GM23338 (cell line): ENCODE measurements at regions not wholly inside any gene's neighbourhood (a gene's known extent, or its start where the extent isn't known, plus 50 kb on each side); places are given as distances from the start of the nearest gene placed in this dataset.

ENCODE experiments used
- ATAC-seq: fragments of 200-7000 bp; cut with Tn5 transposase; 3 replicates; pipeline ENCODE4 v1.9.1; 2020
- DNase-seq: peaks from one replicate; pipeline ENCODE4 v3.0.0-alpha.2; 2015; ENCODE audit warnings: low spot score
- H2AFZ ChIP-seq: fragments of 200-600 bp; sonication (generic); 2 replicates; pipeline ENCODE4 v1.8.0; 2016; ENCODE audit warnings: antibody characterized with exemption, mild to moderate bottlenecking, moderate library complexity
- H3F3A ChIP-seq: fragments of 200-600 bp; sonication (generic); replicated peaks from 2 replicates; pipeline ENCODE4 v1.8.0; 2017; ENCODE audit warnings: antibody characterized with exemption, mixed run types, low read depth
- H3K27ac ChIP-seq: fragments of 200-600 bp; sonication (generic); 2 replicates; pipeline ENCODE4 v1.6.1; 2016; ENCODE audit warnings: low read depth
- H3K27me3 ChIP-seq: fragments of 200-600 bp; sonication (generic); 2 replicates; pipeline ENCODE4 v1.8.0; 2016; ENCODE audit warnings: mild to moderate bottlenecking, mixed run types, moderate library complexity; ENCODE audit not compliant: insufficient read depth
- H3K36me3 ChIP-seq: fragments of 200-600 bp; sonication (generic); 2 replicates; pipeline ENCODE4 v1.8.0; 2016; ENCODE audit warnings: mild to moderate bottlenecking; ENCODE audit not compliant: insufficient read depth
- H3K4me1 ChIP-seq: fragments of 200-600 bp; sonication (generic); 2 replicates; pipeline ENCODE4 v1.8.0; 2016; ENCODE audit warnings: mild to moderate bottlenecking, moderate library complexity; ENCODE audit not compliant: insufficient read depth
- H3K4me2 ChIP-seq: fragments of 200-600 bp; sonication (generic); 2 replicates; pipeline ENCODE4 v1.7.1; 2017; ENCODE audit warnings: mixed run types
- H3K4me3 ChIP-seq: fragments of 200-600 bp; sonication (generic); 2 replicates; pipeline ENCODE4 v1.6.1; 2016; ENCODE audit warnings: mixed run types
- H3K79me2 ChIP-seq: fragments of 200-600 bp; sonication (generic); replicated peaks from 2 replicates; pipeline ENCODE4 v1.8.0; 2017; ENCODE audit warnings: mild to moderate bottlenecking; ENCODE audit not compliant: insufficient read depth
- H3K9me2 ChIP-seq: fragments of 200-600 bp; sonication (generic); 2 replicates; pipeline ENCODE4 v1.8.0; 2017; ENCODE audit not compliant: insufficient read depth
- H4K20me1 ChIP-seq: fragments of 200-600 bp; sonication (generic); replicated peaks from 2 replicates; pipeline ENCODE4 v1.8.0; 2017; ENCODE audit warnings: mild to moderate bottlenecking; ENCODE audit not compliant: insufficient read depth
- H3K27ac Mint-ChIP-seq: 2 replicates; pipeline ENCODE4 v1.8.0; 2020; ENCODE audit warnings: inconsistent platforms, mild to moderate bottlenecking, moderate library complexity, mixed read lengths
- H3K27me3 Mint-ChIP-seq: 3 replicates; pipeline ENCODE4 v1.8.0; 2022; ENCODE audit warnings: low read depth, mild to moderate bottlenecking, moderate library complexity, mixed read lengths, inconsistent platforms; ENCODE audit not compliant: insufficient read depth, poor library complexity
- H3K36me3 Mint-ChIP-seq: 3 replicates; pipeline ENCODE4 v1.8.0; 2021; ENCODE audit warnings: low read depth, mild to moderate bottlenecking, inconsistent platforms, moderate library complexity, mixed read lengths
- H3K4me1 Mint-ChIP-seq: 3 replicates; pipeline ENCODE4 v1.8.0; 2020; ENCODE audit warnings: mild to moderate bottlenecking, inconsistent platforms, mixed read lengths
- H3K4me3 Mint-ChIP-seq: 3 replicates; pipeline ENCODE4 v1.8.0; 2021; ENCODE audit warnings: moderate library complexity, mild to moderate bottlenecking, inconsistent platforms, mixed read lengths
- H3K9me3 Mint-ChIP-seq: 3 replicates; pipeline ENCODE4 v1.8.0; 2020; ENCODE audit warnings: moderate library complexity, mild to moderate bottlenecking, inconsistent platforms, mixed read lengths
- EZH2 ChIP-seq: fragments of 200-600 bp; sonication (generic); IDR thresholded peaks from one replicate; pipeline ENCODE4 v1.8.0; 2017; ENCODE audit warnings: antibody characterized with exemption, mild to moderate bottlenecking, low read depth; ENCODE audit not compliant: unreplicated experiment
- NANOG ChIP-seq: IDR thresholded peaks from 2 replicates; pipeline ENCODE4 v1.6.1; 2016; ENCODE audit warnings: antibody characterized with exemption, borderline replicate concordance
- STAT1 ChIP-seq: IDR thresholded peaks from one replicate; pipeline ENCODE4 v1.6.1; 2016; ENCODE audit warnings: antibody characterized with exemption; ENCODE audit not compliant: unreplicated experiment
- ZNF331 ChIP-seq: fragments of 250-450 bp; sonication (Bioruptor Pico); IDR thresholded peaks from 2 replicates; pipeline ENCODE4 v1.5.0; 2020; ENCODE audit warnings: low read depth, mild to moderate bottlenecking, moderate library complexity
- TF ChIP-seq, protein P1 (sequence below): fragments of 250-450 bp; sonication (Bioruptor Pico); IDR thresholded peaks from 2 replicates; pipeline ENCODE4 v1.5.0; 2020; ENCODE audit warnings: mild to moderate bottlenecking, moderate library complexity

GRCh38 chr4:35689870-35690269 is 554.4 kb downstream of the ARAP2 start (continued):
- TF ChIP-seq, protein P1, sequence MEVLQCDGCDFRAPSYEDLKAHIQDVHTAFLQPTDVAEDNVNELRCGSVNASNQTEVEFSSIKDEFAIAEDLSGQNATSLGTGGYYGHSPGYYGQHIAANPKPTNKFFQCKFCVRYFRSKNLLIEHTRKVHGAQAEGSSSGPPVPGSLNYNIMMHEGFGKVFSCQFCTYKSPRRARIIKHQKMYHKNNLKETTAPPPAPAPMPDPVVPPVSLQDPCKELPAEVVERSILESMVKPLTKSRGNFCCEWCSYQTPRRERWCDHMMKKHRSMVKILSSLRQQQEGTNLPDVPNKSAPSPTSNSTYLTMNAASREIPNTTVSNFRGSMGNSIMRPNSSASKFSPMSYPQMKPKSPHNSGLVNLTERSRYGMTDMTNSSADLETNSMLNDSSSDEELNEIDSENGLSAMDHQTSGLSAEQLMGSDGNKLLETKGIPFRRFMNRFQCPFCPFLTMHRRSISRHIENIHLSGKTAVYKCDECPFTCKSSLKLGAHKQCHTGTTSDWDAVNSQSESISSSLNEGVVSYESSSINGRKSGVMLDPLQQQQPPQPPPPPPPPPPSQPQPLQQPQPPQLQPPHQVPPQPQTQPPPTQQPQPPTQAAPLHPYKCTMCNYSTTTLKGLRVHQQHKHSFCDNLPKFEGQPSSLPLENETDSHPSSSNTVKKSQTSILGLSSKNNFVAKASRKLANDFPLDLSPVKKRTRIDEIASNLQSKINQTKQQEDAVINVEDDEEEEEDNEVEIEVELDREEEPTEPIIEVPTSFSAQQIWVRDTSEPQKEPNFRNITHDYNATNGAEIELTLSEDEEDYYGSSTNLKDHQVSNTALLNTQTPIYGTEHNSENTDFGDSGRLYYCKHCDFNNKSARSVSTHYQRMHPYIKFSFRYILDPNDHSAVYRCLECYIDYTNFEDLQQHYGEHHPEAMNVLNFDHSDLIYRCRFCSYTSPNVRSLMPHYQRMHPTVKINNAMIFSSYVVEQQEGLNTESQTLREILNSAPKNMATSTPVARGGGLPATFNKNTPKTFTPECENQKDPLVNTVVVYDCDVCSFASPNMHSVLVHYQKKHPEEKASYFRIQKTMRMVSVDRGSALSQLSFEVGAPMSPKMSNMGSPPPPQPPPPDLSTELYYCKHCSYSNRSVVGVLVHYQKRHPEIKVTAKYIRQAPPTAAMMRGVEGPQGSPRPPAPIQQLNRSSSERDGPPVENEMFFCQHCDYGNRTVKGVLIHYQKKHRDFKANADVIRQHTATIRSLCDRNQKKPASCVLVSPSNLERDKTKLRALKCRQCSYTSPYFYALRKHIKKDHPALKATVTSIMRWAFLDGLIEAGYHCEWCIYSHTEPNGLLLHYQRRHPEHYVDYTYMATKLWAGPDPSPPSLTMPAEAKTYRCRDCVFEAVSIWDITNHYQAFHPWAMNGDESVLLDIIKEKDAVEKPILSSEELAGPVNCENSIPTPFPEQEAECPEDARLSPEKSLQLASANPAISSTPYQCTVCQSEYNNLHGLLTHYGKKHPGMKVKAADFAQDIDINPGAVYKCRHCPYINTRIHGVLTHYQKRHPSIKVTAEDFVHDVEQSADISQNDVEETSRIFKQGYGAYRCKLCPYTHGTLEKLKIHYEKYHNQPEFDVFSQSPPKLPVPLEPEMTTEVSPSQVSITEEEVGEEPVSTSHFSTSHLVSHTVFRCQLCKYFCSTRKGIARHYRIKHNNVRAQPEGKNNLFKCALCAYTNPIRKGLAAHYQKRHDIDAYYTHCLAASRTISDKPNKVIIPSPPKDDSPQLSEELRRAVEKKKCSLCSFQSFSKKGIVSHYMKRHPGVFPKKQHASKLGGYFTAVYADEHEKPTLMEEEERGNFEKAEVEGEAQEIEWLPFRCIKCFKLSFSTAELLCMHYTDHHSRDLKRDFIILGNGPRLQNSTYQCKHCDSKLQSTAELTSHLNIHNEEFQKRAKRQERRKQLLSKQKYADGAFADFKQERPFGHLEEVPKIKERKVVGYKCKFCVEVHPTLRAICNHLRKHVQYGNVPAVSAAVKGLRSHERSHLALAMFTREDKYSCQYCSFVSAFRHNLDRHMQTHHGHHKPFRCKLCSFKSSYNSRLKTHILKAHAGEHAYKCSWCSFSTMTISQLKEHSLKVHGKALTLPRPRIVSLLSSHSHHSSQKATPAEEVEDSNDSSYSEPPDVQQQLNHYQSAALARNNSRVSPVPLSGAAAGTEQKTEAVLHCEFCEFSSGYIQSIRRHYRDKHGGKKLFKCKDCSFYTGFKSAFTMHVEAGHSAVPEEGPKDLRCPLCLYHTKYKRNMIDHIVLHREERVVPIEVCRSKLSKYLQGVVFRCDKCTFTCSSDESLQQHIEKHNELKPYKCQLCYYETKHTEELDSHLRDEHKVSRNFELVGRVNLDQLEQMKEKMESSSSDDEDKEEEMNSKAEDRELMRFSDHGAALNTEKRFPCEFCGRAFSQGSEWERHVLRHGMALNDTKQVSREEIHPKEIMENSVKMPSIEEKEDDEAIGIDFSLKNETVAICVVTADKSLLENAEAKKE: no peak
- TF ChIP-seq STAT1 (no peak), NANOG (no peak), ZNF331 (CRISPR knock-in tag) (no peak), EZH2 (no peak)

DNA sequence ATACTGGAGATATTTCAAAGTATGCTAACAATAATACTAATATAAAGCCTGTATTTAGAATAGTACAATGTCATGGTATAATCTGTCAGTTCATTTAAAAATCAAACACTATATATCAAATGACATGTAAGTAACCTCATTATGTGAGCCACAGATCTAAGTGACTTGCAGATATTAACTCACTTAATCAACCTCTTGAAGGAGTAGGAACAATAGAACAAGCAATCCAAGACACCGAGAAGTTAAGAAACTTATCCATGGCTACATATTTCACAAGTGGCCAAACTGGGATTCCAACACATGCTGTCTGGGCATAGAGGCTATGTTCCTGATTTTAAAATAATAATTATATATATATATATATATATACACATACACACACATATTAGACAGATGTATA is 554.0 kb downstream of the ARAP2 start:
- DNase-seq (no peak), ATAC-seq (no peak)
- no peak overlapping the region for H3K27ac ChIP-seq
- Mint-ChIP-seq H3K27me3 (peaks cover 1% of the 10 kb centered on the region), H3K27ac (no peak overlapping the region), H3K4me1 (no peaks in the 10 kb centered on the region), H3K36me3 (no peaks in the 10 kb centered on the region), H3K9me3 (no peaks in the 10 kb centered on the region; the same call in 2 of the 3 replicates), H3K4me3 (no peak overlapping the region)
- no peak overlapping the region for H2AFZ ChIP-seq
- H3K4me2 ChIP-seq: no peak overlapping the region
- H3K36me3 ChIP-seq: no peaks in the 10 kb centered on the region
- no peak overlapping the region for H3K4me3 ChIP-seq
- H3K79me2 ChIP-seq: no peaks in the 10 kb centered on the region
- no peaks in the 10 kb centered on the region for H3F3A ChIP-seq
- no peaks in the 10 kb centered on the region for H3K27me3 ChIP-seq
- no peaks in the 10 kb centered on the region for H4K20me1 ChIP-seq
- TF ChIP-seq EZH2 (no peak), NANOG (no peak)
- H3K4me1 ChIP-seq: no peaks in the 10 kb centered on the region
- H3K9me2 ChIP-seq: no peaks in the 10 kb centered on the region
